ENCODE measurements at regions not wholly inside any gene's neighbourhood (a gene's known extent, or its start where the extent isn't known, plus 50 kb on each side); places are given as distances from the start of the nearest gene placed in this dataset.
A peak's percentile ranks its signal among the peaks of the same experiment; 100 is the strongest.

- TF ChIP-seq CTCF (IDR thresholded peaks at IDR 0.05), result no peak
- H3K4me3 ChIP-seq, result no peak overlapping the region
- no peaks in the 10 kb centered on the region for H3K9me3 ChIP-seq
- no peaks in the 10 kb centered on the region for H3K27me3 ChIP-seq
- DNase-seq (ENCODE audit: low spot score), result no peak
- no peaks in the 10 kb centered on the region for H3K4me1 ChIP-seq
- no peaks in the 10 kb centered on the region for H3K36me3 ChIP-seq
- H3K27ac ChIP-seq, result no peak overlapping the region
Observed at GRCh38 chr18:67222887-67223286, 293.6 kb downstream of the DSEL start.

DNA sequence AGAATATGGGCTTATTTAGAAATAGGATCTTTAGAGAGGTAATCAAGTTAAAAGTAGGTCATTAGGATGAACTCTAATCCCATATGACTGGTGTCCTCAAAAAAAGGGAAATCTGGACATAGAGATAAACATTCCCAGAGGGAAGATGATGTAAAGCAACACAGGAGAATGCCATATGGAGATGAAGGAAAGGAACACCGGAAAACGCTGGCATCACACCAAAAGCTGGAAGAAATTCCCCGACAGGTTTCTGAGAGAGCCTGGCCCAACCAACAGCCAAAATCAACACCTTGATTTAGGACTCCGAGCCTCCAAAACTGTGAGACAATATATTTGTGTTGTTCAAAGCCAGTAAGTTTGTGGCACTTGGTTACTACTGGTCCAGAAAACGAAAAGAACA, 296.7 kb downstream of the DSEL start:
- no peaks in the 10 kb centered on the region for H3K4me1 ChIP-seq
- H3K4me3 ChIP-seq, result no peak overlapping the region
- H3K27me3 ChIP-seq, result no peaks in the 10 kb centered on the region
- TF ChIP-seq CTCF (IDR thresholded peaks at IDR 0.05), result no peak
- no peak for DNase-seq (ENCODE audit: low spot score)
- no peak overlapping the region for H3K27ac ChIP-seq
- H3K36me3 ChIP-seq, result no peaks in the 10 kb centered on the region
- no peaks in the 10 kb centered on the region for H3K9me3 ChIP-seq

DNA sequence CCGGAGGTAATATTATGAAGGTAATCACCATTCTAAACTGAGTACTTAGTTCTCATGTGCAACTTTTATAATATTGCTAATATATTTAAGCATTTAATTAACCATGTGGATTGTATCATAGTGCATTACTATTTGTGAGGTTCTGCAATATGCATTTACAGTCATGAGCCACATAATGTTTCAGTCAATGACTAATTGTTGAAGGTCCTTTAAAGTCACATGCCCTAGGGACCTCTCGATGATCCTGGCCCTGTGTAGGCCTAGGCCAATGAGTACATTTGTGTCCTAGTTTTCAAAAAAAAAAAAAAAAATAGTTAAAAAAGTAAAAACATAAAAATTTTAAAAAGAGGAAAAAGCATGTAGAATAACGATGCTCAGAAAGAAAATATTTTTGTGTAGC, 298.0 kb downstream of the DSEL start:
- Histone ChIP-seq H3K36me3 (no peaks in the 10 kb centered on the region), H3K4me1 (no peaks in the 10 kb centered on the region), H3K27ac (no peak overlapping the region), H3K4me3 (no peak overlapping the region), H3K9me3 (no peaks in the 10 kb centered on the region), H3K27me3 (no peaks in the 10 kb centered on the region)
- DNase-seq (ENCODE audit: low spot score), result no peak
- no peak for TF ChIP-seq CTCF (IDR thresholded peaks at IDR 0.05)

DNA sequence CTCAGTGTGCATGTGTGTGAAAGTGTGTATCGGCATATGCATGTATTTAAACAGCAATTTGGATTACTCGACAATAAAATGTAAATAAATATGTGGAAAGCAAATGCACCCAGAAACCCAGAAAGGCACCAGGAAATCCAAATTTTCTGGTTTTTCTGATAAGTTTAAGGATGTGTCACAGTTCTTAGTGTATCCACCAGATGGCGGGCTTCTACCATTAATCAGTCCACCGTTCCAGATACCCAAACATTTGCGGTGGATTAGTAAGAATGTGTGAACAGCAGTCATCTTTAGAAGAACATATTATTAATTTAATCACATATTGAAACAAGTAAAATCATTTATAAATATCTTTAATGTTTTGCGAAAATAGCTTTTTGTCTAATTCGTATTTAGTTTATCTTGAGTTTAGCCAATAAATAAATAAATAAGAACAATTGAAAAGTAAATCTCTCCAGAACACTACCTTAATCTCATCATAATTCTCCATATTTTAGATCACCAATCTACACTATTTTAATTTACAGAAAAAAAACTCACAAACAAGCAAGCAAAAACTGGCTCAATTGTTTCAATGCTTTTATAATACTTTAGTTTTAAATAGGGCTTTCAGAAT, 298.9 kb downstream of the DSEL start:
- Histone ChIP-seq H3K27ac (no peak overlapping the region), H3K9me3 (no peaks in the 10 kb centered on the region), H3K4me3 (no peak overlapping the region), H3K4me1 (no peaks in the 10 kb centered on the region), H3K27me3 (no peaks in the 10 kb centered on the region), H3K36me3 (no peaks in the 10 kb centered on the region)
- DNase-seq (ENCODE audit: low spot score), result peak; percentile 69
- peak; percentile 60 to 83 for TF ChIP-seq CTCF (IDR thresholded peaks at IDR 0.05)

- no peak for TF ChIP-seq CTCF (IDR thresholded peaks at IDR 0.05)
- Histone ChIP-seq H3K4me1 (no peaks in the 10 kb centered on the region), H3K9me3 (no peaks in the 10 kb centered on the region), H3K36me3 (no peaks in the 10 kb centered on the region), H3K27me3 (no peaks in the 10 kb centered on the region), H3K4me3 (no peak overlapping the region), H3K27ac (no peak overlapping the region)
- no peak for DNase-seq (ENCODE audit: low spot score)
Observed at GRCh38 chr18:67216846-67217245, 299.7 kb downstream of the DSEL start.

GRCh38 chr18:67215686-67216085, 300.8 kb downstream of the DSEL start:
- no peak for TF ChIP-seq CTCF (IDR thresholded peaks at IDR 0.05)
- no peaks in the 10 kb centered on the region for H3K4me1 ChIP-seq
- H3K27ac ChIP-seq, result no peak overlapping the region
- H3K27me3 ChIP-seq, result no peaks in the 10 kb centered on the region
- H3K4me3 ChIP-seq, result no peak overlapping the region
- H3K9me3 ChIP-seq, result no peaks in the 10 kb centered on the region
- DNase-seq (ENCODE audit: low spot score), result no peak
- H3K36me3 ChIP-seq, result no peaks in the 10 kb centered on the region

All from right atrium auricular region (tissue), 2 donors.